Pancreas (tissue), 10 donors: ENCODE measurements at regions not wholly inside any gene's neighbourhood (a gene's known extent, or its start where the extent isn't known, plus 50 kb on each side); places are given as distances from the start of the nearest gene placed in this dataset.
A peak's percentile ranks its signal among the peaks of the same experiment; 100 is the strongest.
"Not testable (repeated sequence)": the region's sequence is repeated elsewhere in the genome, so short reads cannot be mapped to it uniquely, and the experiment has no call there.

ENCODE experiments used
- ATAC-seq, 4 donors: fragments of 200-7000 bp; cut with Tn5 transposase; one replicate each; pipeline versions ENCODE4 v1.8.0 to v1.9.1; 2020; ENCODE audit warnings: mild to moderate bottlenecking in 4 of 4, moderate library complexity in 4 of 4
- DNase-seq, 6 donors: peaks; one replicate each; pipeline ENCODE4 v3.0.0-alpha.2; 2020
- FAIRE-seq: peaks from 2 replicates; lab custom pipeline; 2012; peaks lifted over from hg19 to GRCh38; lab: Jason Lieb, UNC
- H3K27ac ChIP-seq, 4 donors: fragments of 200-600 bp; sonication (generic); 1 replicate in 3 of 4; 2 replicates in 1 of 4; pipeline versions ENCODE4 v1.5.0 to v1.8.0; 2020
- H3K27me3 ChIP-seq, 4 donors: fragments of 200-600 bp; one replicate each; pipeline ENCODE4 v1.8.0; 2021
- H3K36me3 ChIP-seq, 3 donors: fragments of 200-600 bp; sonication (generic) in 1 of 3; one replicate each; pipeline versions ENCODE4 v1.5.0 to v1.8.0; 2020 to 2021
- H3K4me1 ChIP-seq, 3 donors: fragments of 200-600 bp; one replicate each; pipeline ENCODE4 v1.8.0; 2021
- H3K4me3 ChIP-seq, 4 donors: fragments of 200-600 bp; sonication (generic) in 2 of 4; one replicate each; pipeline versions ENCODE4 v1.5.0 to v1.8.0; 2020 to 2021
- H3K9me3 ChIP-seq, 4 donors: fragments of 200-600 bp; one replicate each; pipeline ENCODE4 v1.8.0; 2021
- WGBS, 2 donors: extraction: QIAGEN DNeasy Blood & Tissue Kit; methylation state at CpG; one replicate each; pipeline ENCODE4 v1.1.7; 2013; 5-methylcytosine and 5-hydroxymethylcytosine counted together
- intact Hi-C, 3 donors: fragments of 100-400 bp; cut with DNase I; formaldehyde crosslinking; loops; one replicate each; pipeline versions ENCODE4 v1.11.1 to v1.14.2; 2022
- TF ChIP-seq, protein P1 (sequence below), 4 donors: fragments of 200-600 bp; sonication (generic) in 3 of 4; IDR thresholded peaks; one replicate each; pipeline versions ENCODE4 v1.5.0 to v1.8.0; 2021; ENCODE audit warnings: antibody characterized with exemption in 4 of 4
- donor health status: healthy with polysubstance abuse.
- donor health status: DM: no; HTN: no; CAD: no; lungs with moderate emphysema.
- donor health status: DM: no; HTN: no; CAD: no.
- donor health status: control.
- donor health status: control.
- donor health status: Bipolar disorder and iron deficiency.
- donor health status: DM: yes; HTN: yes; CAD: no.
- donor health status: DM: no; HTN: no; CAD: no.
- donor health status: DM: no; HTN: no; CAD: no.
- donor health status: DM: yes; HTN: yes; CAD: no.

GRCh38 chr5:172534229-172535107 lies 80.1 kb upstream of the SH3PXD2B start:
- Histone ChIP-seq H3K36me3 (no peaks in the 10 kb centered on the region), H3K4me1 (peaks cover 0 to 7% (median 0%) of the 10 kb centered on the region in 3 donors), H3K27me3 (no peaks in the 10 kb centered on the region), H3K9me3 (no peaks in the 10 kb centered on the region), H3K27ac (no peak overlapping the region), H3K4me3 (no peak overlapping the region)
- WGBS, 2 donors = 82 to 90% methylated on average over 9 of the region's 9 CpGs
- intact Hi-C loops = no loop called here
- DNase-seq = no peak
- peak in 1 of 4 donors; percentile 18 for ATAC-seq
- no peak for FAIRE-seq
- TF ChIP-seq, protein P1, sequence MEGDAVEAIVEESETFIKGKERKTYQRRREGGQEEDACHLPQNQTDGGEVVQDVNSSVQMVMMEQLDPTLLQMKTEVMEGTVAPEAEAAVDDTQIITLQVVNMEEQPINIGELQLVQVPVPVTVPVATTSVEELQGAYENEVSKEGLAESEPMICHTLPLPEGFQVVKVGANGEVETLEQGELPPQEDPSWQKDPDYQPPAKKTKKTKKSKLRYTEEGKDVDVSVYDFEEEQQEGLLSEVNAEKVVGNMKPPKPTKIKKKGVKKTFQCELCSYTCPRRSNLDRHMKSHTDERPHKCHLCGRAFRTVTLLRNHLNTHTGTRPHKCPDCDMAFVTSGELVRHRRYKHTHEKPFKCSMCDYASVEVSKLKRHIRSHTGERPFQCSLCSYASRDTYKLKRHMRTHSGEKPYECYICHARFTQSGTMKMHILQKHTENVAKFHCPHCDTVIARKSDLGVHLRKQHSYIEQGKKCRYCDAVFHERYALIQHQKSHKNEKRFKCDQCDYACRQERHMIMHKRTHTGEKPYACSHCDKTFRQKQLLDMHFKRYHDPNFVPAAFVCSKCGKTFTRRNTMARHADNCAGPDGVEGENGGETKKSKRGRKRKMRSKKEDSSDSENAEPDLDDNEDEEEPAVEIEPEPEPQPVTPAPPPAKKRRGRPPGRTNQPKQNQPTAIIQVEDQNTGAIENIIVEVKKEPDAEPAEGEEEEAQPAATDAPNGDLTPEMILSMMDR (IDR thresholded peaks at IDR 0.05) = no peak

DNA sequence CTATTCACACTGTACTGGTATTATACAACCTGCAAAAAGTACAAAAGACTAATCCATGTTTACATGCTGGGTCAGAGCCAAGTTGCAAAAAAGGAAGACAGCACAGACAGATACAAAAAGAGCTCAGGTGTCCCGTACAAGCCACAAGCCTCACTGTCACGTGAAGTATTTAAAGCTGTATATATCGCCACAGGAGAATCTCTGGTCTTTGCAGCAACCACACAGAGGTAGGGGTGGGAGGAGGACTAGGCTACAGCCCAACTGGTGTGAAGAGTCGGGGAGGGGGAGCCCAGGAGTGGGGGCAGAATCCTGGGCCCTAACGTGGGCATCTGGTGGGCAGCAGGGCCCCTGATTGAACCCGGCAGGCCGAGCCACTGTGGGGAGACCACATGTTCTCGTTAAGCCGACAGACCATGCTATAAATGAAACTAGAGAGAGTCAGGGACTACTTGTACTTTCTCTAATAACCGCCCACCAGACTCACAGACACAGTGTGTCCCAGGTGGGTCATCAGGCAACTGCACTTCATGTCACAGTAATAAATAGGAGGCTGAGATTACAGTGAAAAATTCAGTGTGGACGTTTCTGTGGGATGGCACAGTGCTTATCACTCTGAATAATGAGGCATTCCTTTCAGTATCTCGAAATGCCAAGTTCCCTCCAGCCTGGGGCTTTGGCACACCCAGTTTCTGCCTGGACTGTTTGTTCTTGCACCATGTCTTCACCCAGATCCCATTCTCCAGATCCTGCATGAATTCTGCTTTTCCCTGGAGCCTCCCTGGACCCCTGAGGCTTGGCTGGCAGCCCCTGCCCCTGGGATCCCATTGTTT lies 79.3 kb upstream of the SH3PXD2B start:
- peaks cover 0 to 7% (median 0%) of the 10 kb centered on the region in 3 donors for H3K4me1 ChIP-seq
- no peak for DNase-seq
- H3K36me3 ChIP-seq = no peaks in the 10 kb centered on the region
- no peak for FAIRE-seq
- TF ChIP-seq, protein P1 (IDR thresholded peaks at IDR 0.05) = no peak
- intact Hi-C loops = no loop called here
- H3K4me3 ChIP-seq = no peak overlapping the region
- no peaks in the 10 kb centered on the region for H3K27me3 ChIP-seq
- H3K27ac ChIP-seq = no peak overlapping the region
- no peaks in the 10 kb centered on the region for H3K9me3 ChIP-seq
- 39 to 41% methylated on average over 12 of the region's 12 CpGs for WGBS, 2 donors
- peak in 1 of 4 donors; percentile 45 for ATAC-seq

GRCh38 chr5:172533058-172533398 lies 78.7 kb upstream of the SH3PXD2B start:
- TF ChIP-seq, protein P1 (IDR thresholded peaks at IDR 0.05) = no peak
- ATAC-seq (no peak), DNase-seq (no peak), FAIRE-seq (no peak)
- no peak overlapping the region for H3K4me3 ChIP-seq
- H3K9me3 ChIP-seq = no peaks in the 10 kb centered on the region
- H3K4me1 ChIP-seq = peaks cover 0 to 7% (median 0%) of the 10 kb centered on the region in 3 donors
- intact Hi-C loops = no loop called here
- H3K27ac ChIP-seq = no peak overlapping the region
- WGBS, 2 donors = 61 to 64% methylated on average over 10 of the region's 10 CpGs
- no peaks in the 10 kb centered on the region for H3K27me3 ChIP-seq
- H3K36me3 ChIP-seq = no peaks in the 10 kb centered on the region

- DNase-seq, H3K4me1 ChIP-seq, H3K36me3 ChIP-seq, FAIRE-seq, H3K9me3 ChIP-seq, H3K27ac ChIP-seq, H3K4me3 ChIP-seq, H3K27me3 ChIP-seq, intact Hi-C loops, ATAC-seq: not testable (repeated sequence)
- WGBS, 2 donors = 80 to 84% methylated on average over 8 of the region's 8 CpGs
Measured at GRCh38 chr5:172532439-172532838, 78.1 kb upstream of the SH3PXD2B start.

DNA sequence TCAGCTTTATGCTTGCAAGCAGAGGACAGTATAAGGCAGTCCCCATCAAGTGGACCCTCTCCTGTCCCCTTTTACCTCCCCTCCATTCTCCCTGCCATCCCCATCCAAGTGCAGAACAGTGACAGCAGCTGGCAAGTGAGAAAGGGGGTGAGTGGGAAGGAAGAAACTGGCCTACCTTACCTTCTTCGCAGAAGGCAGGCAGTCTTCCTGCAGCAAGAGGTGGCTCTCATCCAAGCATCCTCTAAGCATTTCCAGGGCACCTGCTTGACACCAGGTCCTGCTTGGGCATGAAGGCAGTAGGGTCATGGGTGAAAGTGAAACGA lies 77.3 kb upstream of the SH3PXD2B start:
- H3K9me3 ChIP-seq = no peaks in the 10 kb centered on the region
- H3K4me3 ChIP-seq = no peak overlapping the region
- intact Hi-C loops = no loop called here
- WGBS, 2 donors = 82 to 92% methylated on average over 2 of the region's 2 CpGs
- TF ChIP-seq, protein P1 (IDR thresholded peaks at IDR 0.05) = no peak
- FAIRE-seq (no peak), DNase-seq (no peak), ATAC-seq (no peak)
- H3K27me3 ChIP-seq = no peaks in the 10 kb centered on the region
- H3K36me3 ChIP-seq = no peaks in the 10 kb centered on the region
- peaks cover 0 to 7% (median 0%) of the 10 kb centered on the region in 3 donors for H3K4me1 ChIP-seq
- H3K27ac ChIP-seq = no peak overlapping the region
